BLaER1 treated with 17β-estradiol and CSF1 and Interleukin-3, amounts not matched to agents 10 nM and 100 nM (cell line): ENCODE measurements at regions not wholly inside any gene's neighbourhood (a gene's known extent, or its start where the extent isn't known, plus 50 kb on each side); places are given as distances from the start of the nearest gene placed in this dataset.
A peak's percentile ranks its signal among the peaks of the same experiment; 100 is the strongest.

Source experiments
- H3K27ac ChIP-seq, 11 experiments: shearing (Covaris generic); formaldehyde crosslinking; 2 replicates each; pipeline ENCODE4 v1.8.1; 2022
- H3K27me3 ChIP-seq, 11 experiments: shearing (Covaris generic); formaldehyde crosslinking; 2 replicates each; pipeline ENCODE4 v1.8.1; 2022
- H3K36me3 ChIP-seq, 11 experiments: shearing (Covaris generic); formaldehyde crosslinking; 2 replicates each; pipeline ENCODE4 v1.8.1; 2022
- H3K4me1 ChIP-seq, 10 experiments: shearing (Covaris generic); formaldehyde crosslinking; 2 replicates each; pipeline ENCODE4 v1.8.1; 2022
- H3K4me2 ChIP-seq, 11 experiments: shearing (Covaris generic); formaldehyde crosslinking; 2 replicates each; pipeline ENCODE4 v1.8.1; 2022
- H3K4me3 ChIP-seq, 10 experiments: shearing (Covaris generic); formaldehyde crosslinking; 2 replicates each; pipeline ENCODE4 v1.8.1; 2022
- H3K9ac ChIP-seq, 11 experiments: shearing (Covaris generic); formaldehyde crosslinking; 2 replicates each; pipeline ENCODE4 v1.8.1; 2022
- H3K9me3 ChIP-seq, 11 experiments: shearing (Covaris generic); formaldehyde crosslinking; replicated peaks in 1 of 11; 2 replicates each; pipeline ENCODE4 v1.8.1; 2022
- H4K20me1 ChIP-seq, 11 experiments: shearing (Covaris generic); formaldehyde crosslinking; 2 replicates each; pipeline ENCODE4 v1.8.1; 2022
- Cebpa-rat ChIP-seq, 11 experiments: shearing (Covaris generic); IDR thresholded peaks; 2 replicates each; pipeline ENCODE4 v1.8.1; 2022

DNA sequence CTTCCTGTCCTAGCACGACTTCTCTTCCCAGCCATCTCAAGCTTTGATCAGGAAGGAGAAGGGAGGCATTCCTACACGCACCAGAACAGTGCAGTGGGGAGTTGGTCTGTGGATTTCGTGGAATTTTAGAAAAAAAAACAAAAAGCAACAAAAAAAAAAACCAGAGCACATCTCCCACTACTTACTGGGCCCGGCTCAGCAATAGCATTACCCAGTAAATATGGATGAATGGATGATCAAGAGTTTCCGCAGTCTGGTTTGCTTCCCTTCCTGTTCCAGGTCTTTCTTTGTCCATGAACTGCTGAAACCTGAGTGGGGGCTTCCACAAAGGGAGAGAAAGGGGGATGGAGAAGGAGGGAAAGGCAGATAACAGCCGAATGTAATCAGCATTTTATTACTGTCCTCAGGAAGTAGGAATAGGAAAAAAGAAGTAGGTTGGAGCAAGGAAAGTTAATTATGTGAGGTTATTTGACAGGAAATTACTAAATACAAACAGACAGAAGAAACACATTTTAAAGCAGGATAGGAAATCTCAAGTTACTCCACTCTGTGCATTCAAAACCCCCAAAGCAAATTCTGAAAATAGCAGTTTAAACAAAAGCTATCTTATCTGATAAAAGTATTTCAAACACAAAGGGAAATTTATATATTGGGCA is 349.0 kb downstream of the PRL start:
- H3K4me2 ChIP-seq: peak overlapping the region; percentile 11 to 48 (median 38); a peak in 18 of 22 replicates
- H4K20me1 ChIP-seq: no peaks in the 10 kb centered on the region
- H3K9me3 ChIP-seq: no peaks in the 10 kb centered on the region
- H3K4me1 ChIP-seq: peaks cover 16 to 56% (median 39%) of the 10 kb centered on the region in 10 experiments; a peak in 19 of 20 replicates
- no peaks in the 10 kb centered on the region for H3K27me3 ChIP-seq
- H3K4me3 ChIP-seq: no peak overlapping the region
- no peaks in the 10 kb centered on the region for H3K36me3 ChIP-seq
- peak overlapping the region in 1 of 11 experiments; percentile 3; a peak in 1 of 22 replicates for H3K27ac ChIP-seq
- TF ChIP-seq Cebpa-rat (IDR thresholded peaks at IDR 0.05): no peak
- no peak overlapping the region for H3K9ac ChIP-seq

GRCh38 chr6:21949211-21949801 is 347.5 kb downstream of the PRL start:
- Histone ChIP-seq H3K4me3 (no peak overlapping the region), H3K9ac (no peak overlapping the region), H3K4me2 (peak overlapping the region in 9 of 11 experiments; percentile 2 to 56 (median 29); a peak in 14 of 22 replicates), H3K36me3 (no peaks in the 10 kb centered on the region), H3K4me1 (peaks cover 28 to 68% (median 53%) of the 10 kb centered on the region in 10 experiments), H3K27me3 (no peaks in the 10 kb centered on the region), H4K20me1 (no peaks in the 10 kb centered on the region), H3K27ac (no peak overlapping the region), H3K9me3 (no peaks in the 10 kb centered on the region)
- no peak for TF ChIP-seq Cebpa-rat (IDR thresholded peaks at IDR 0.05)

GRCh38 chr6:21952367-21952766 is 344.5 kb downstream of the PRL start:
- Histone ChIP-seq H3K9ac (no peak overlapping the region), H3K4me3 (no peak overlapping the region), H3K4me1 (peaks cover 29 to 58% (median 48%) of the 10 kb centered on the region in 10 experiments), H3K36me3 (no peaks in the 10 kb centered on the region), H3K4me2 (no peak overlapping the region; a peak in 1 of 22 replicates), H3K27ac (no peak overlapping the region), H3K9me3 (no peaks in the 10 kb centered on the region), H3K27me3 (no peaks in the 10 kb centered on the region), H4K20me1 (no peaks in the 10 kb centered on the region)
- TF ChIP-seq Cebpa-rat (IDR thresholded peaks at IDR 0.05): no peak

- Histone ChIP-seq H3K9me3 (no peaks in the 10 kb centered on the region), H4K20me1 (no peaks in the 10 kb centered on the region), H3K9ac (no peak overlapping the region), H3K27ac (peak overlapping the region in 4 of 11 experiments; percentile 4 to 21 (median 10); a peak in 2 of 22 replicates), H3K27me3 (no peaks in the 10 kb centered on the region), H3K4me3 (no peak overlapping the region), H3K4me1 (peaks cover 23 to 44% (median 34%) of the 10 kb centered on the region in 10 experiments), H3K4me2 (peak overlapping the region; percentile 31 to 65 (median 54)), H3K36me3 (no peaks in the 10 kb centered on the region)
- TF ChIP-seq Cebpa-rat (IDR thresholded peaks at IDR 0.05): no peak
Observed at GRCh38 chr6:21953831-21954801, 342.7 kb downstream of the PRL start.

GRCh38 chr6:21955053-21955595 is 341.7 kb downstream of the PRL start:
- H3K27me3 ChIP-seq: no peaks in the 10 kb centered on the region
- H4K20me1 ChIP-seq: no peaks in the 10 kb centered on the region
- H3K4me1 ChIP-seq: peaks cover 23 to 38% (median 30%) of the 10 kb centered on the region in 10 experiments
- TF ChIP-seq Cebpa-rat (IDR thresholded peaks at IDR 0.05): no peak
- no peak overlapping the region for H3K4me3 ChIP-seq
- H3K4me2 ChIP-seq: no peak overlapping the region
- H3K36me3 ChIP-seq: no peaks in the 10 kb centered on the region
- no peak overlapping the region for H3K9ac ChIP-seq
- peaks cover 0 to 9% (median 4%) of the 10 kb centered on the region in 11 experiments; a peak in 4 of 22 replicates for H3K9me3 ChIP-seq
- H3K27ac ChIP-seq: no peak overlapping the region

- H3K27ac ChIP-seq: no peak overlapping the region
- H3K9me3 ChIP-seq: peaks cover 0 to 14% (median 7%) of the 10 kb centered on the region in 11 experiments; a peak in 7 of 22 replicates
- no peak overlapping the region for H3K9ac ChIP-seq
- no peak overlapping the region for H3K4me2 ChIP-seq
- H4K20me1 ChIP-seq: no peaks in the 10 kb centered on the region
- peaks cover 21 to 33% (median 26%) of the 10 kb centered on the region in 10 experiments for H3K4me1 ChIP-seq
- H3K4me3 ChIP-seq: no peak overlapping the region
- no peaks in the 10 kb centered on the region for H3K27me3 ChIP-seq
- H3K36me3 ChIP-seq: no peaks in the 10 kb centered on the region
- TF ChIP-seq Cebpa-rat (IDR thresholded peaks at IDR 0.05): no peak
Observed at GRCh38 chr6:21955951-21956350, 340.9 kb downstream of the PRL start.

- H4K20me1 ChIP-seq: no peaks in the 10 kb centered on the region
- TF ChIP-seq Cebpa-rat (IDR thresholded peaks at IDR 0.05): no peak
- no peak overlapping the region for H3K4me3 ChIP-seq
- no peaks in the 10 kb centered on the region for H3K36me3 ChIP-seq
- peaks cover 0 to 33% (median 16%) of the 10 kb centered on the region in 11 experiments; a peak in 12 of 22 replicates for H3K9me3 ChIP-seq
- no peak overlapping the region for H3K4me2 ChIP-seq
- H3K27ac ChIP-seq: no peak overlapping the region
- H3K9ac ChIP-seq: no peak overlapping the region
- peaks cover 10 to 20% (median 17%) of the 10 kb centered on the region in 10 experiments for H3K4me1 ChIP-seq
- H3K27me3 ChIP-seq: no peaks in the 10 kb centered on the region
Observed at GRCh38 chr6:21958428-21958827, 338.4 kb downstream of the PRL start.

- H3K36me3 ChIP-seq: no peaks in the 10 kb centered on the region
- TF ChIP-seq Cebpa-rat (IDR thresholded peaks at IDR 0.05): no peak
- H3K4me3 ChIP-seq: no peak overlapping the region
- no peak overlapping the region for H3K4me2 ChIP-seq
- peaks cover 24 to 36% (median 28%) of the 10 kb centered on the region in 10 experiments for H3K4me1 ChIP-seq
- H3K9ac ChIP-seq: no peak overlapping the region
- no peaks in the 10 kb centered on the region for H4K20me1 ChIP-seq
- no peak overlapping the region for H3K27ac ChIP-seq
- H3K27me3 ChIP-seq: no peaks in the 10 kb centered on the region
- H3K9me3 ChIP-seq: peaks cover 0 to 33% (median 16%) of the 10 kb centered on the region in 11 experiments; a peak in 12 of 22 replicates
Observed at GRCh38 chr6:21961226-21961625, 335.6 kb downstream of the PRL start.
